ENCODE measurements at regions not wholly inside any gene's neighbourhood (a gene's known extent, or its start where the extent isn't known, plus 50 kb on each side); places are given as distances from the start of the nearest gene placed in this dataset.
"Not testable (repeated sequence)": the region's sequence is repeated elsewhere in the genome, so short reads cannot be mapped to it uniquely, and the experiment has no call there.

DNA sequence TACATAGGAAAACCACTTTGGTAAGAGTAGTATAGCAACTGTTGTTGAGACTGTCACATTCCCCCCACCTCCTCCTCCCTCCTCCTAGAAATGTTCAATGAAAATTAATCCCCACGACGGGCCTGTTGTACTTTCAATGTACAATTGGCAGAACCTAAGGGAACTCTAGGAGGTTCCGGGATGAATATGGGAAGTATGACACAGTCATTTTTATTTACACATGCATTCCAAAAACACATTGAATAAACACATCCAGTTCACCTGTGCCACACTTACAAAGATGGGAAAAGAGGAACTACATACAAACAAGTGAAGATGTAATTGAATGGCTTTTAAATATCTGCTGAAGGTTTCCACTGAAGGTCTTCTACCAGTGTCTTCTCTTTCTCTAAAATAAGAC, 144.4 kb upstream of the NBPF11 start:
- H3K4me3 ChIP-seq (replicated peaks; ENCODE audit: low read depth, low read length), result no peak overlapping the region
- DNase-seq (ENCODE audit: extremely low read depth, low read depth), result no peak
- TF ChIP-seq, protein P1, sequence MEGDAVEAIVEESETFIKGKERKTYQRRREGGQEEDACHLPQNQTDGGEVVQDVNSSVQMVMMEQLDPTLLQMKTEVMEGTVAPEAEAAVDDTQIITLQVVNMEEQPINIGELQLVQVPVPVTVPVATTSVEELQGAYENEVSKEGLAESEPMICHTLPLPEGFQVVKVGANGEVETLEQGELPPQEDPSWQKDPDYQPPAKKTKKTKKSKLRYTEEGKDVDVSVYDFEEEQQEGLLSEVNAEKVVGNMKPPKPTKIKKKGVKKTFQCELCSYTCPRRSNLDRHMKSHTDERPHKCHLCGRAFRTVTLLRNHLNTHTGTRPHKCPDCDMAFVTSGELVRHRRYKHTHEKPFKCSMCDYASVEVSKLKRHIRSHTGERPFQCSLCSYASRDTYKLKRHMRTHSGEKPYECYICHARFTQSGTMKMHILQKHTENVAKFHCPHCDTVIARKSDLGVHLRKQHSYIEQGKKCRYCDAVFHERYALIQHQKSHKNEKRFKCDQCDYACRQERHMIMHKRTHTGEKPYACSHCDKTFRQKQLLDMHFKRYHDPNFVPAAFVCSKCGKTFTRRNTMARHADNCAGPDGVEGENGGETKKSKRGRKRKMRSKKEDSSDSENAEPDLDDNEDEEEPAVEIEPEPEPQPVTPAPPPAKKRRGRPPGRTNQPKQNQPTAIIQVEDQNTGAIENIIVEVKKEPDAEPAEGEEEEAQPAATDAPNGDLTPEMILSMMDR (IDR thresholded peaks at IDR 0.05; ENCODE audit: low read depth, low read length, missing control alignments), result no peak

DNA sequence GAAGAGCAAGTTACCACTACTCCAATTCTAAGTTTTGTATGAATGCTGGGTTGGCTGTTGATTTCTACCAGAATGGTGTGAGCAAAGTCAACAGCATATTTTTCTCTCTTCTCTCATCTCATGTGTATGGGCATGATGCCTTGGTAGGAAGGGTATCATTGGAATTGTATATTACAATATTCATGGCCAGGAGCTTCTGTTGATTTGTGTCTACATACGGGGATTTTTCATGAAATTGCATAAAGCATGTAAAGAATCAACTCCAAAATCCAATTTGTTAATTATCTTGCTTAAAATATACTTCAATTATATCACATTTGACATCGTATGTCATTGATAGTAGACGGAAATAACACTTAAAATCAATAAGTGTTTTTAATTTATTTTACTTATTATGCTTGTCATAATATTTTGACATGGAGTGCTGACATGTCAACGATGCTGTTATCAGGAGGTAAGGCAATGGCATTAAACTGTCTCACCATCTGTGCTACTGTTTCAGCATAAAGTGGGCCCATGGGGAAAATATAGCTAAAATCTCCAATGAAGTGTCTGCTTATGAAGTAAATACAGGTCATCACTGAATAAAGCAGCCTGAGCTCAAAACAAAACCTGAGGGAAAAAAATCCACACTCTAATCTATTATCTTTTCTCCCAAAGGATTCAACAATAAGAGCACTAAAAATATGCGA, 142.2 kb upstream of the NBPF11 start:
- DNase-seq (ENCODE audit: extremely low read depth, low read depth), result no peak
- H3K4me3 ChIP-seq (replicated peaks; ENCODE audit: low read depth, low read length), result no peak overlapping the region
- TF ChIP-seq, protein P1 (IDR thresholded peaks at IDR 0.05; ENCODE audit: low read depth, low read length, missing control alignments), result no peak

DNA sequence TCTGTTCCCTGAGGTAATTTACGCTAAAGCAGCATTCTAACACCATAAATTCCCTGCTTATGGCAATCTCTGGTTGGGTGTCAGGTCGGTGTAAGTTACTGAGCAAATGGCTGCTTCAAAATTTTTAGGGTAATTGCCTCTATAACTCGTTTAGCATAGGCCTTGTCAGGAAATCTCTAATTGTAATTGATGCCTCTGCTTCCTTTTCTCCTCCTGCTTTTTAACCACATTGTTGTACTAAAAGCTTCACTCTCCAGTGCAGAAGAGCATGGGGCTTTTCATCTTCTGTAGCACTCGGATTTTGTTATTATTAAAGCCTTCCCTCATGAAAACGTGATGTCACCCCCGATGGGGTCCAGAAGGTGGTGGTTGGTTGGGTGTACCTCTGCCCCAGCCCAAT, 141.6 kb upstream of the NBPF11 start:
- no peak for DNase-seq (ENCODE audit: extremely low read depth, low read depth)
- no peak overlapping the region for H3K4me3 ChIP-seq (replicated peaks; ENCODE audit: low read depth, low read length)
- TF ChIP-seq, protein P1 (IDR thresholded peaks at IDR 0.05; ENCODE audit: low read depth, low read length, missing control alignments), result no peak

DNA sequence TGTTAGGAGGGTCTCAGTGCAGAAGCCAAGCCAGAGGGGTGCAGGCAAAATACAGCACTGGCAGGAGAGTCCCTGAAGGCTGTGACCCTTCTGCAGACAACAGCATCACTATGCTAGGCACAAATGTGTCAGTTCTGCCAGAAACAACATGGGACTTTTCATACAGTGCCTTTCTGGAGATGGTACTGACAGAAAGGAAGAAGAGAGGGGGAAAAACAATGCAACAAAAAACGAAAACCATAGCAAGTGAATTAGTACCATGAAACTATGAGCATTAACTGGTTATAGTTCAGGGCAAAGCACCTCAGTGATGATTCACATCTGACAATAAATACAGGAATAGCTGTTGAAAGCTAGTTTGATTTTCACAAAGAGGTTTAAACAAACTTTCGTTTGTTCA, 140.8 kb upstream of the NBPF11 start:
- TF ChIP-seq, protein P1 (IDR thresholded peaks at IDR 0.05; ENCODE audit: low read depth, low read length, missing control alignments), result no peak
- H3K4me3 ChIP-seq (replicated peaks; ENCODE audit: low read depth, low read length), result no peak overlapping the region
- DNase-seq (ENCODE audit: extremely low read depth, low read depth), result no peak

DNA sequence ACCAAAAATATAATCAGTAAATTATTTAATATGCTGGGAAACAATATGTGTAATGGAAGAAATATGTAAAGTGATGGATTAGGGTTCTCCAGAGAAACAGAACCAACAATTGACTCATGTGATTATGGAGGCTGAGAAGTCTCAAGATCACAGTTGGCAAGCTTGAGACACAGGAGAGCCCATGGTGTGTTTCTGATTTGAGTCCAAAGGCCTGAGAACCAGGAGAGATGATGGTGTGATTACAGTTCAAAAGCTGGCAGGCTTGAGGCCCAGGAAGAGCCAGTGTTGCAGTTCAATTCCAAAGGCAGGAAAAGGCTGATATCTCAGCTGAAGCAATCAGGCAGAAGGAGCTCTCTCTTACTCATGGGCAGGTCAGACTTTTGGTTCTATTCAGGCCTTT, 138.8 kb upstream of the NBPF11 start:
- TF ChIP-seq, protein P1 (IDR thresholded peaks at IDR 0.05; ENCODE audit: low read depth, low read length, missing control alignments), result no peak
- no peak overlapping the region for H3K4me3 ChIP-seq (replicated peaks; ENCODE audit: low read depth, low read length)
- DNase-seq (ENCODE audit: extremely low read depth, low read depth), result no peak

DNA sequence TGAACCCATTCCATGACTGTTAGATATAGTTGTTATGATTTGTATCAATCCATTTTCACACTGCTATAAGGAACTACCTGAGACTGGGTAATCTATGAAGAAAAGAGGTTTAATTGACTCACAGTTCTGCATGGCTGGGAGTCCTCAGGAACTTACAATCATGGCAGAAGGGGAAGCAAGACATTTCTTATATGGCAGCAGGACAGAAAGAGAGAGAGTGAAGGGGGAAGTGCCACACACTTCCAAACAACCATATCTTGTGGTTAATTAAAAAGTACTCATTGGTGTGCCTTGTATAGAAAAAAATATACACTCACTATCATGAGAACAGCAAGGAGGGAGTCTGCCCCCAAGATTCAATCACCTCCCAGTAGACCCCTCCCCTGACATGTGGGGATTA, 137.6 kb upstream of the NBPF11 start:
- no peak overlapping the region for H3K4me3 ChIP-seq (replicated peaks; ENCODE audit: low read depth, low read length)
- DNase-seq (ENCODE audit: extremely low read depth, low read depth), result no peak
- TF ChIP-seq, protein P1 (IDR thresholded peaks at IDR 0.05; ENCODE audit: low read depth, low read length, missing control alignments), result no peak

DNA sequence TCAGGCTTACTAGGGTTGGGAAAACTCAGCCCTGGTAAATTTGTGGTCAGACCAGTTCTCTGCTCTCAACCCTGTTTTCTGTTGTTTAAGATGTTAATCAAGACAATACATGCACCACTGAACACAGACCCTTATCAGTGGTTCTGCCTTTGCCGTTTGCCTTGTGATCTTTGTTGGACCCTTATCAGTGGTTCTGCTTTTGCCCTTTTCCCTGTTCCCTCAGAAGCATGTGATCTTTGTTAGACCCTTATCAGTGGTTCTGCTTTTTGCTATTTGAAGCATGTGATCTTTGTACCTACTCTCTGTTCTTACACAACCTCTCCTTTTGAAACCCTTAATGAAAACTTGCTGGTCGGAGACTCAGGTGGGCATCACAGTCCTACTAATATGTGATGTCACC, 133.9 kb upstream of the NBPF11 start:
- DNase-seq (ENCODE audit: extremely low read depth, low read depth); H3K4me3 ChIP-seq (replicated peaks; ENCODE audit: low read depth, low read length): not testable (repeated sequence)

DNA sequence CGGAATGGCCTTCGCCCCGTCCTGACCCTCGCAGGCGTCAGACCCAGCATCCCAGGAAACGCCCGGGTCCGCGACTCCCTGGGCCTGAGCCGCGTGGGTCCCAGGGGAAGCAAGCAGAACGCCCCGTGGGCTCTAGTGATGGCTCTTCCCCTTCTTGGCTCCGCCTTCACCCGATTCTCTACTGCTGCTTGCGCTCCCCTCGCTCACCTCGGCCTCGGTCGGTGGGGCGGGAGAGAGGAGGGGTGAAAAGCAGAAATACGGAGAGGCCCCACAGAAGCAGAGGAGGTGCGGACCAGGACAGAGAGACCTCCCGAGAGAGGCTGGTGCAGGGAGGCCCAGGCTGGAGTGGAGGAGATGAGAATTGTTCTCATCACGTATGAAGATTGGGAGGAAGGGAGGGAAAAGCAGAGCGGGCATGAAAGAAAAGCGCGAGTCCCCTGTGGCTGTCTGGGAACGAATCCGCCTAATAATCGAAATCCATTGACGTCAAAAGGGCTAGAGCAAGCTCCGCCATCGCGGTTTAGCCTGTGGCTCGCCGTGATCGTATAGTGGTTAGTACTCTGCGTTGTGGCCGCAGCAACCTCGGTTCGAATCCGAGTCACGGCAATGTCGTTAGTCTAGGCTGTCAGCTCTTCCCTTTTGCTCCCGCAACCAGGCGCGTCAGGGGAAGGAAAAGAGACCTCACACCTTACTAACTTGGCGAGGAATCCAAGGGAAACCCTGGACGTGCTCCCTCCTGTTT, 128.9 kb upstream of the NBPF11 start:
- DNase-seq (ENCODE audit: extremely low read depth, low read depth), result not testable (repeated sequence)
- H3K4me3 ChIP-seq (replicated peaks; ENCODE audit: low read depth, low read length), result peak overlapping the region; percentile 45

DNA sequence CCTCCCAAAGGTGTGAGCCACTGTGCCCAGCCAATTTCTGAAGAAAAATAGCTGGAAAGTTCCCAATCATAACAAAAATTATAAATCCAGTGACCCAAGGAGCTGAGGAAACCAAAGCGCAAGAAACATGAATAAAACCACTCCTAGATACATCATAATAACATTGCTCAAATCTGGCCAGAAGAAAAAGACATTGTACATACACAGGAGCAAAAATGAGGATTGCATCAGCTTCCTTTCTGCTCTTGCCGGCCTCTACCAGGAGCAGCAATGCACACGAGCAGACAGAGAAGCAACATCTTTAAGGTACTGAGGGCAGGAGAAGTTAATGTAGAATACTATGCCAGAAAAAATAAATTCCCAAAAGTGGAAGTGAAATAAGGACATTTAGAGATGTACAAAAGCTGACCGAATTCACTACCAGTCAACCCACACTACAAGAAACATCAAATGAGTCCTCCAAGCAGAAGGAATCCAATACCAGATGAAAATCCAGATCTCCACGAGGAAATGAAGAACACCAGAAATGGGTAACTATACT, 127.0 kb upstream of the NBPF11 start:
- DNase-seq (ENCODE audit: extremely low read depth, low read depth), result not testable (repeated sequence)

DNA sequence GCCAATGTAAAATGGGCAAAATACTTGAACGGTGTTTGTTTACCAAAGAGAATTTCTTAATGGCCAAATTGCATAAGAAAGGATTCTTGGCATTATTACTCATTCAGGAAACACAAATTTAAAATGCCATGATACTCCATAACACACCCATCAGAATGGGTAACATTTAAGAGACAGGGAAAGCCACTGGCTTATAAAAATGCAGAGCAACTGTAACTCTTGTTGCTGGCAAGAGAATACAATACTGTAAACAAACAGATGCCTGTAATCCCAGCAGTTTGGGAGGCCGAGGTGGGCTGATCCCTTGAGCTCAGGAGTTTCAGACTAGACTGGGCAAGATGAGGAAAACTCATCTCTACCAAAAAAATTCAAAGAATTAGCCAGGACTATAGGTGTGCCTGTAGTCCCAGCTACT, 125.8 kb upstream of the NBPF11 start:
- not testable (repeated sequence) for H3K4me3 ChIP-seq (replicated peaks; ENCODE audit: low read depth, low read length)

More for the DNA sequence above, 127.0 kb upstream of the NBPF11 start:
- 0 out of 2 replicates have a peak overlapping the region, but pooled peaks have one; percentile 45 for H3K4me3 ChIP-seq (replicated peaks; ENCODE audit: low read depth, low read length)

DNA sequence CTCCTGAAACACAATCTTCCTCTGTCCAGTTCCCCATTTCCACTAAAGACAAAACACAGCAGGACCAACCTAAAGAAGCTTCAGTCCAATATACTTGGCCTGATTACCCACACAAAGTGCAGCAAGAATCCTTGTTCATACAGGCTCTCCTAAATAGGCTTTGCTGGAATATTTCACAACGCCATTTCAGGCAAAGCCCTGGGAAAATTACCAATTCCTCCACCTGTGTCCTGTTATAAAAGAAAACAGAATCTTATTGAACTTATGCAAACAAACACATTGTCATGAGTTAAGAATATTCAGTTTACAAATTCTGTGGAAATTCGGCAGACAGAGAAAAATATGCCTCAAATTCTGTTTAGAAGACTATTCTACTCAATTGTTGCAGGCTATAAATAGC, 115.0 kb upstream of the NBPF11 start:
- H3K4me3 ChIP-seq (replicated peaks; ENCODE audit: low read depth, low read length); DNase-seq (ENCODE audit: extremely low read depth, low read depth): not testable (repeated sequence)

More for the DNA sequence above, 125.8 kb upstream of the NBPF11 start:
- peak; percentile 20 for DNase-seq (ENCODE audit: extremely low read depth, low read depth)

All from HFF-Myc (cell line).